ENCODE measurements at regions not wholly inside any gene's neighbourhood (a gene's known extent, or its start where the extent isn't known, plus 50 kb on each side); places are given as distances from the start of the nearest gene placed in this dataset.

DNA sequence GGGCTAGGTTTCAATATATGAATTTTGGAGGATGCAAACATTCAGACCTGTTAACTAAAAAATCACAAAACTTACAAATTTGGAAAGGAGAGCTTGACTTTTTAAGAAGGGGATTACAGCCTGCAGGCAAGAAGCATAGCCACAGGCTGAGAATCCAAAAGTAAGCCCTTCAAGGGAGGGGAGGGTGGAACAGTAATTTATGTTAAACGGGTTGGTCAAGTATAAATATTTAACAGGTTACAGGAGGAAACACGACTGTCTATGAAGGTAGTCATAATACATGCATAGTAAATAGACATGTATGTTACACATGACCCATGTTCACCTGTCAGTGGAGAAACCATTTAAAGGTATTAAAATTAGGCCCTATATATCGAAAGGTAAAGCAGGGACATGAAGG is 261.1 kb upstream of the RGS18 start:
- TF ChIP-seq, protein P1, sequence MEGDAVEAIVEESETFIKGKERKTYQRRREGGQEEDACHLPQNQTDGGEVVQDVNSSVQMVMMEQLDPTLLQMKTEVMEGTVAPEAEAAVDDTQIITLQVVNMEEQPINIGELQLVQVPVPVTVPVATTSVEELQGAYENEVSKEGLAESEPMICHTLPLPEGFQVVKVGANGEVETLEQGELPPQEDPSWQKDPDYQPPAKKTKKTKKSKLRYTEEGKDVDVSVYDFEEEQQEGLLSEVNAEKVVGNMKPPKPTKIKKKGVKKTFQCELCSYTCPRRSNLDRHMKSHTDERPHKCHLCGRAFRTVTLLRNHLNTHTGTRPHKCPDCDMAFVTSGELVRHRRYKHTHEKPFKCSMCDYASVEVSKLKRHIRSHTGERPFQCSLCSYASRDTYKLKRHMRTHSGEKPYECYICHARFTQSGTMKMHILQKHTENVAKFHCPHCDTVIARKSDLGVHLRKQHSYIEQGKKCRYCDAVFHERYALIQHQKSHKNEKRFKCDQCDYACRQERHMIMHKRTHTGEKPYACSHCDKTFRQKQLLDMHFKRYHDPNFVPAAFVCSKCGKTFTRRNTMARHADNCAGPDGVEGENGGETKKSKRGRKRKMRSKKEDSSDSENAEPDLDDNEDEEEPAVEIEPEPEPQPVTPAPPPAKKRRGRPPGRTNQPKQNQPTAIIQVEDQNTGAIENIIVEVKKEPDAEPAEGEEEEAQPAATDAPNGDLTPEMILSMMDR (IDR thresholded peaks at IDR 0.05; ENCODE audit: insufficient read depth, low read depth, low read length) = no peak
- DNase-seq (ENCODE audit: low read depth) = no peak
- no peak overlapping the region for H3K4me3 ChIP-seq (ENCODE audit: low read depth, low read length)

DNA sequence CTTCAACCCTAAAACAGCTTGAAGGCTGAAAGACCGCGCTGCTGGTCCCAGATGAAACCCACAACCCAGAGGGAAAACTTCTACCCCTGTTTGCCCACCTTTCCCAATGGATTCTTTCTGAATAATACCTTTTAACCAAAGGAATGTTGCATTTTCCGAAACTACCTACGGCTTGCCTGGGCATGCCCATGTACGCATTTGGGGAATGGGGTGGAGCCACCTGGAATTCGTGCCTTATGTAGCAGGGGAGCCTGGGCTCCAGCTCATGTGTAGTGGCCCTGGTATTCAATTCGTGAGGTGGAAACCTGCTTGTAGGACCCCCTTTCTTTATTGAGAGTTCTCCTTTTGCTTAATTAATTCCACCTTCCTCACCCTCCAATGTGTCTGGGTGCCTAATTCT is 256.6 kb upstream of the RGS18 start:
- no peak overlapping the region for H3K4me3 ChIP-seq (ENCODE audit: low read depth, low read length)
- TF ChIP-seq, protein P1 (IDR thresholded peaks at IDR 0.05; ENCODE audit: insufficient read depth, low read depth, low read length) = no peak
- no peak for DNase-seq (ENCODE audit: low read depth)

DNA sequence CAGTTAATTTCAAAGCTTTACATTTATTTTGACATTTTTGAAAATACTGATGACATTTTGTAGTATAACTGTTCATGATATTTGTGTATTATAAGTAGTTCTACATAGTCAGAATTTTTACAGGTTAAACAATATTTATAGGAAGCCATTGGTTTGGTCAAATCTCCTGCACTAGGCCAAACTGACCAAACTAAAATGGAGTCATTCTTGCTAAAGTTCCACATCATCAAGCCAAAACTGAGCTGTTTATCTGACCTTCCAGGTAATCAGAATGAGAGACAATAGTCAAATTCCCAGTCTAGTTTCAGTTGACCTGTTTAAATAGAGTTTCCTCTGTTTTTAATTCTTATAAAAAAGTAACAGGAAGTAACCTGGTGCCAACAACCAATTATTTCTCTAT is 253.3 kb upstream of the RGS18 start:
- no peak overlapping the region for H3K4me3 ChIP-seq (ENCODE audit: low read depth, low read length)
- DNase-seq (ENCODE audit: low read depth) = no peak
- TF ChIP-seq, protein P1 (IDR thresholded peaks at IDR 0.05; ENCODE audit: insufficient read depth, low read depth, low read length) = no peak

- no peak for DNase-seq (ENCODE audit: low read depth)
- TF ChIP-seq, protein P1 (IDR thresholded peaks at IDR 0.05; ENCODE audit: insufficient read depth, low read depth, low read length) = no peak
- H3K4me3 ChIP-seq (ENCODE audit: low read depth, low read length) = no peak overlapping the region
Measured at GRCh38 chr1:191905781-191906180, 252.5 kb upstream of the RGS18 start.

DNA sequence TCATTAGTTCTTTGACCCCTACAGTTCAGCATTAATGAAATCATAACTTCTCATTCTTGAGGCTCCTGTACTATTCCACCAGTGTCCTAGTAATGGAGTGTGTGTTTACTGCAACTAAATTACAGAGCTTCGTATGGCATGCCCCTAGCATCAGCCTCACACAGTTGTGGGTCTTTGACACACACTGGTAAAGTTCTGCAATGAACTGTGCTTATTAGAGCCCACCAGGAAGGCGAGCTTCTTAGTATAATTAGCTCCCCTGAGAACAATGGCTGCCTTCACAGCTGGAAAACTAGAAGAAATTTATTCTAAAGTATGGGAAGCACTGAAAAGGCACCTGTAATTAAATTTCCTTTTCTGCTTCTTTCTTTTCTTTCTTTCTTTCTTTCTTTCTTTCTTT is 251.1 kb upstream of the RGS18 start:
- DNase-seq (ENCODE audit: low read depth) = no peak
- TF ChIP-seq, protein P1 (IDR thresholded peaks at IDR 0.05; ENCODE audit: insufficient read depth, low read depth, low read length) = no peak
- no peak overlapping the region for H3K4me3 ChIP-seq (ENCODE audit: low read depth, low read length)

DNA sequence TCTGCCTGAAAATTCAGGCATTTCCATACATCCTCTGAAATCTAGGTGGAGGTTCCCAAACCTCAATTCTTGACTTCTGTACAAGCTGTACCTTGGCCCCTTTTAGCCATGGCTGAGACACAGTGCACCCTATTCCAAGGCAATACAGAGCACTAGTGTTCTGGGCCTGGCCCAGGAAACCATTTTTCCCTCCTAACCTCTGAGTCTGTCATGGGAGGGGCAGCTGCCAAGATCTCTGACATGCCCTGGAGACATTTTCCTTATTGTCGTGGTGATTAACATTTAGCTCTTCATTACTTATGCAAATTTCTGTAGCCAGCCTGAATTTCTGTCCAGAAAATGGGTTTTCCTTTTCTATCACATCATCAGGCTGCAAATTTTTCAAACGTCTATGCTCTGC is 248.0 kb upstream of the RGS18 start:
- DNase-seq (ENCODE audit: low read depth) = no peak
- H3K4me3 ChIP-seq (ENCODE audit: low read depth, low read length) = no peak overlapping the region
- TF ChIP-seq, protein P1 (IDR thresholded peaks at IDR 0.05; ENCODE audit: insufficient read depth, low read depth, low read length) = no peak

GRCh38 chr1:191912517-191912916 is 245.7 kb upstream of the RGS18 start:
- H3K4me3 ChIP-seq (ENCODE audit: low read depth, low read length) = no peak overlapping the region
- TF ChIP-seq, protein P1 (IDR thresholded peaks at IDR 0.05; ENCODE audit: insufficient read depth, low read depth, low read length) = no peak
- DNase-seq (ENCODE audit: low read depth) = no peak
